Activated gamma-delta T cell (primary cell): ENCODE measurements at regions not wholly inside any gene's neighbourhood (a gene's known extent, or its start where the extent isn't known, plus 50 kb on each side); places are given as distances from the start of the nearest gene placed in this dataset.
"Not testable (repeated sequence)": the region's sequence is repeated elsewhere in the genome, so short reads cannot be mapped to it uniquely, and the experiment has no call there.

Experiments used
- DNase-seq: peaks from one replicate; lab custom pipeline; 2025; lab: John Stamatoyannopoulos, UW

DNA sequence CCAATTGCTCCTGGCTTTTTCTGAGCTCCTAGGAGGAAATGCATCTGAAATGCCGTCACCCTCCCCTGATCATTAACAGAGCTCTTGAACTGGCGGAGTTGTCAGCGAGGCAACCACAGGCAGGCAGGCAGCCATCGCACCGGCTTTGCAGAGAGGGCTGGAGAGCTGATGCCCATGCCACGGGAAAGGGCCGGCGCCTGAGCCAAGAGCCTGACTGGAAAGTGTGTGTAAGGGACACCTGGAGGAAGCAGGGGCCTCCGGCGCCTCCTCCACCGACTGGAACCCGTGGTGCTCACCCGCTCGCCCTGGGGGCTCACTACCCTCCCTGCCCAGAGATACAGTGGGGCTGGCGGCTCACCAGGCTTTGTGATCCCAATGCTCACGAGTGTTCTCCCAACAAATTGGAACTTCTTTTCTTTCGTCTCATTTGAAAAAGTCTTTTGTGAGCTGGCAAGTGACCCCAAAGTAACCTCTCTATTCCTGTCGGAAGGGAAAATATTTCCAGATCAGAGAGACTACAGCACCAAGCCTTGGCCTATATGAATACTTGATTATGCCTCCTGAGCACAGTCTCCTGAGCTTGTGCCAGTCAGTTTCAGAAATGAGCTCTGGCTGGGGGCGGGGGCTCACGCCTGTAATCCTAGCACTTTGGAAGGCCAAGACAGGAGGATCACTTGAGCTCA, 97.7 kb upstream of the SLC25A33 start:
- DNase-seq, result no peak

DNA sequence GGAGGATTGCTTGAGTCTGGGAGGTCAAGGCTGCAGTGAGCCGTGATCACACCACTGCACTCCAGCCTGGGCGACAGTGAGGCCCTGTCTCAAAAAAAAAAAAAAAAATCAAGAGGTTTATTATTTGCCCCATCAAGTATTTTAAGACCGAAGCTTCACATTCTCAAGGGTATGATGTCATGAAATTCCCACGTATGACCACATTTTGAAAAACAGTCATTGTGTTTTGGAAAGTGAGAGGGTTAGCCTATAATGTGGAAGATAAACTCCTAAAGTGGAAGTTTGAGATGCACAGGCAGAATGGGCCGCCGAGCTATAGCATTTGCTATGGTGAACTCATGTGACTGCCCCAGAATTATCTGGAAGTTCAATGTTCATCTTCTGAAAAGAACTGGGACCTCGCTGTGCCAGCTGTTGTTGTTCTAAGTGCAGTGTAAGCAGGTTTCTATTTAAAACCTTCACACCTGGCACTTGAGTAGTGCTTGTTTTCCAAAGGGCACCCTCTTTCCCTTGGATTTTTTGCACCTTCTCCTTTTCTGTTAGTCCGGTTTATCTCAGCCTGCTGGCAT, 96.9 kb upstream of the SLC25A33 start:
- DNase-seq, result no peak

DNA sequence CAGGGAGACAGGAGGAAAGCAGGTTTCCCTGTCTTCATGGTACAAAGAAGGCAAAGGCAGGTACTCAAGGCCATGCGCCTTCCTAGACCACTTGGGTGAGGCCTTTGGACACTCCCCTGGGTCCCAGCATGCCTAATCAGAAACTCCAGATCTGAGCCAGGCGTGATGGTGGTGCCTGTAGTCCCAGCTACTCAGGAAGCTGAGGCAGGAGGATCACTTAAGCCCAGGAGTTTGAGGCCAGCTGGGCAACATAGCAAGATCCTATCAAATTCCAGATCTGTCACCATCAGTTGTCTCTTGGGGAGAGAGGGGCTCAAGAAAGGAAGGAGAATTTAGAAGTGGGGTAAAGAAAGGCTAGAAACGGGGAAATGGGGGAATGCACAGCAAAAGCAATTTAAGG, 96.3 kb upstream of the SLC25A33 start:
- DNase-seq, result no peak

DNA sequence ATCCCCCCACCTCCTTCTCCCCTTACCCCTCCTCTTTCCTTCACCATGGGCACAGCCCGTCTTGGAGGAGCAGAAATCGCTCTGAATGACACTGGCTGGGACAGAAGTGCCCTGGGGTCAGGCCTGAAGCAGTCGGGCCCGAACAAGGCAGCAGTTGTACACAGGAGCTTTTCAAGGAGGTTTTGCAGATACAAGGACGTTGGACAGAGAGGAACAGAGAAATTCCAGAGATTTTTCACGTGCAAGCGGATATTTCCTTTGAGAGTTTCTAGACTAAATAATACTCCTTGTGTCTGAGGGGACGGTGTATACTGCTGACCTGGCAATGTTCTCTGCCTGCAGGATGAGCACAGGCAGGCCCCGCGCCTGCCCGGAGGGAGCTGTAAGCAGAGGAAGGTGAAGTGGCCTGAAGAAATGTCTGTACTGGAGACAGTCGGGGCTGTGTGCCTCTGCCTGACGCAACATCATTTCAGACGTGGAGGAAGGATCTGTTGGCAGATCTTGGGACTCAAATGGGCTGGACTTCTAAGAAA, 95.3 kb upstream of the SLC25A33 start:
- no peak for DNase-seq

DNA sequence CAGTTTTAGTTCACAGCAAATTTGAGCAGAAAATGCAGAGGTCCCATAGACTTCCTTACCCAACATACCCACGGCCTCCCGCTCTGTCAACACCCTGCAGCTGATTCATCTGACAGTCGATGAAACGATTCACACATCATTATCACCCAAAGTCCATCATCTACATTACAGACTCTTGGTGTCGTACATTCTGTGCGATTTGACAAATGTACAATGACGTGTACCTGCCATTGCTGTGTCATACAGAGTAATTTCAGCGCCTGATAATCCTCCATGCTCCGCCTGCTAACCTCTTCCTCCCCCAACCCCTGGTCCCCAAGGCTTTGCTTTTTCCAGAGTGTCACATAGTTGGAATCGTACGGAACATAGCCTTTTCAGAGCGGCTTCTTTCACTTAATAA, 94.7 kb upstream of the SLC25A33 start:
- DNase-seq, result no peak

GRCh38 chr1:9445081-9445480, 94.2 kb upstream of the SLC25A33 start:
- not testable (repeated sequence) for DNase-seq

GRCh38 chr1:9447215-9447960, 91.9 kb upstream of the SLC25A33 start:
- DNase-seq, result no peak

DNA sequence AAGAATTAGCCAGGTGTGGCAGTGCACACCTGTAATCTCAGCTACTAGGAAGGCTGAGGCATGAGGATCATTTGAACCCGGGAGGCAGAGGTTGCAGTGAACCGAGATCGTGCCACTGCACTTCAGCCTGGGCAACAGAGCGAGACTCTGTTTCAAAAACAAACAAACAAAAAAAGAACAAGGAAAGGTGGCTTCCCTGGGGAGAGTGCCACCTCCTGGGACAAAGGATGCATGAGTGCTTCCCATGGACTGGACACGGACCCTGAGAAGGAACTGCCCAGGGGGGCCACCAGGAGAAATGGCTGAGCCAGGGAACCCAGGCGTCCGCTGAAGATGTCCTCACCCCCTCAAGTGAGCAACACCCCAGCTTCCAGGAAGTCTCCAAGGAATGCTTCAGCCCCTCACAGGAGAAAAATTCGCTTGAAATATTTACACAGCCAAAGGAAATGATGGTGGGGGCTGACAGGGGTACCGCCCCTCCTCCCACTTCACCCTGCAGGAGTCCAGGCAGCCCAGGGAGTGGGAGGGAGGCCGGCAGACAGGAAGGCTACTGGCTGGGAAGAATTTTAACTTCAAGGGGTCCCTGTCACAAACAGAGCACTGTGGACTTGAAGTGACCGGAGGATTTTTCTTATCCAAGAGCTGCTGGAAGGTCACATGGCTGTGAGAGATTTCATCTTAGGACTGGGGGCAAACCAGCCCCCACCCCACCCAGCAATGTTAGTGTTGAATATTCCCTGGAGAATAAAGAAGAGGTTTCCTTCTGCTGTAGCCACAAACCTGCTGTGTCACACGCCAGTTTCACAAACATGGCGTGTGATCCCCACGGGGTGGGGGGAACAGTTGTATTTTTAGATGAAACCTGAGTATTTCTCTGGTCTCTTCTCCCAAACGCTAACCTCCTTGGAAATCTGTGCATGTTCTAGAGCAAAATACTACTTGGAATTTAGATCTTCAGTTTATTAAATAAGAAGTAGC, 90.8 kb upstream of the SLC25A33 start:
- DNase-seq, result no peak

GRCh38 chr1:9449110-9449627, 90.1 kb upstream of the SLC25A33 start:
- DNase-seq, result no peak

- no peak for DNase-seq
Measured at GRCh38 chr1:9449976-9450696, 89.1 kb upstream of the SLC25A33 start.

DNA sequence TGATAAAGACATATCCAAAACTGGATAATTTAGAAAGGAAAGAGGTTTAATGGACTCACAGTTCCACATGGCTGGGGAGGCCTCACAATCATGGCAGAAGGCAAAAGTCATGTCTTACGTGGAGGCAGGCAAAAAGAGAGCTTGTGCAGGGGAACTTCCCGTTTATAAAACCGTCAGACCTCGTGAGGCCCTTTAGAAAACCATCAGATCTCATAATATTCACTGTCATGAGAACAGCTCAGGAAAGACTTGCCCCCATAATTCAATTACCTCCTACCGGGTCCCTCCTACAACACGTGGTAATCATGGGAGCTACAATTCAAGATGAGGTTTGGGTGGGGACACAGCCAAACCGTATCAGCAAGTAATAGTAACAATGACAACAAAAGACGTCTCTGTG, 88.2 kb upstream of the SLC25A33 start:
- no peak for DNase-seq

GRCh38 chr1:9452516-9453140, 86.6 kb upstream of the SLC25A33 start:
- no peak for DNase-seq

DNA sequence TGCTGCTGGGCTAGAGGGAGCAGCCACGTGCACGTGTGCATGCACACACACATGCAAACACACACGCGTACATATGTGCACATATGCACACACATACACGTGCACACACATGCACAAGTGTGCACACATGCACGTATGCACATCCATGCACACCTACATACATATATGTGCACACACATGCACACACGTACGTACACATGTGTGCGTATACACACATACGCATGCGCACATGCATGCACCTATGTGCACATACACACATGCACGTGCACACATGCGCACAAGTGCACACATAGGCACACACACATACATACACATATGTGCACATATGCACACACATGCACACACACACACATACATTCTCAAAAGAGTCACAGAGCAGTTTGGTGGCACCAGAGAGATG, 85.9 kb upstream of the SLC25A33 start:
- no peak for DNase-seq

DNA sequence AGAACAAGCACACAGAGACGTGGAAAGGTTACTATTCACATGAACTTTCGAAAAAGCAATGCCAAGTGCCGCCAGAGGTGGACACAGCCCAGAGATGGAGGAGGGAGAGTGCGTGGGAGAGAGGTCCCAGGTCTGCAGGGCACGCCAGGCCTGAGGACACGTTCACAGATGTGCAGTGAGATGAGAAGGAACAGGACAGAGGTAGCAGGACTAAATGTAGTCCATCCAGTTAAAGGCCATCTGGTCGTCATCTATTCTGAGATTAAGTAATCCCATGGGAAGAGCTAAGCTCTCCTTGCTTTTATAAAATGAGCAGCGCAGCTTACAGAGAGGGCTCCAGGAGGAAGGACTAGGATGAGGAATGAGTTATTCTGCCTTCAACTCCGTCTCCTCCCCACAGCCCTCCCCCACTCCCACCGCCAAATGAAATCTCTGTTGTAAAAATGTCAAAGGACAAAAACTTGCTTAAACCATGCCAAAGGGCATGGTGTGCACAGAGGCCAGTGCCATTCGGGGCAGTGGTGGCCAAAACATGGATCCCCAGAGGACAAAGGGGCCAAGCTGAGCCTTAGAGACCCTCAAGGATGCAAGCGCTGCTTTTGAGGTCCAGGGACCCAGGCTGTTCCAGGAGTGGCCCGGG, 85.4 kb upstream of the SLC25A33 start:
- no peak for DNase-seq

DNA sequence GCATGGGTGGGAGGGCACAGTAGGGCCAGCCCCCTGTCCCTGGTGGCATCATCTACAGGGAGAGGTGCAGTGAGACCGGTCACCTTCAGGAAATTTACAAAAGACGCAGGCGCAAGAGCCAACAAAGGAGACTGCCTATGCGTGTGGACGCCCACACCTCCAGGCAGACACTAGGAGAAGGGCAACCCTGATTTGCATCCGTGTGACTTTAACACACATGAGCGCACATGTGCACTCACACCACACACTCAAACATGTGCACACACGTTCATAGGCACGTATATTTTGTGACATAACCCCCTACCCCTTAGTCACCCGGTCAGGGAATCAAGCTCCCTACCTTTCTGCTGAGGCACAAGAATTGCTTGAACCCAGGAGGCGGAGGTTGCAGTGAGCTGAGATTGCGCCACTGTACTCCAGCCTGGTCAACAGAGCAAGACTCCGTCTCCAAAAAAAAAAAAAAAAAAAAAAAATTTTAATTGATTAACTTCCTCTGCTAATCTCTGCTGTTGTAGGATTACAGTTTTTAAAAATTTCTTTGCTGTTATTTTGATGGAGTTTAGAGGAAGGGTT, 84.7 kb upstream of the SLC25A33 start:
- no peak for DNase-seq

- no peak for DNase-seq
Measured at GRCh38 chr1:9455487-9456234, 83.6 kb upstream of the SLC25A33 start.

DNA sequence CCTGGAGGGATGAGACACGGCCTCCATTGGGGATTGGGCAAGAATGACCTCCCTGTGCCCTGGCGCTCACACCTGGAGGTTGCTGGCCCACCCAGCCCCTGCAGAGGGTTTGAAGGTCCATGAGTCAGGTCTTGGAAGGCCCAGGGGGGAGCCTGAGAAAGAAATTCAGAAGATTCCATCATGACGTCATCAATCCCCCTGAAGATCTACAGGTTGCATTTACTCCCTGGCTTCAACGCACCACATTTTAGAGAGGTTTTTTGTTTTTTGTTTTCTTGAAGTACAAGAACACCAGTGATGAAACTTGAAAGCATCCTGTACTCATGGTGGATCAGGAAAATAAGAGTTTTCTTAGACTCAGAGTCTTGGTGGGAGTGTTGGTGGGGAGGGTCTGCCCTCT, 82.4 kb upstream of the SLC25A33 start:
- no peak for DNase-seq

- DNase-seq, result no peak
Measured at GRCh38 chr1:9459816-9460407, 79.4 kb upstream of the SLC25A33 start.
